Ecto neural progenitor cell (in vitro differentiated cells): ENCODE measurements at regions not wholly inside any gene's neighbourhood (a gene's known extent, or its start where the extent isn't known, plus 50 kb on each side); places are given as distances from the start of the nearest gene placed in this dataset.

Experiments
- DNase-seq: peaks from one replicate; pipeline ENCODE4 v3.0.0-alpha.2; 2018; ENCODE audit warnings: low spot score

- DNase-seq = no peak
Measured at GRCh38 chr15:46647046-46647445, 1012.2 kb downstream of the SQOR start.

GRCh38 chr15:46652266-46652665 is 1017.4 kb downstream of the SQOR start:
- no peak for DNase-seq

- DNase-seq = no peak
Measured at GRCh38 chr15:46654993-46655392, 1020.2 kb downstream of the SQOR start.

- DNase-seq = no peak
Measured at GRCh38 chr15:46660096-46660842, 1025.4 kb downstream of the SQOR start.

- DNase-seq = no peak
Measured at GRCh38 chr15:46670258-46670657, 1035.4 kb downstream of the SQOR start.

GRCh38 chr15:46671336-46671735 is 1036.5 kb downstream of the SQOR start:
- DNase-seq = no peak

- DNase-seq = no peak
Measured at GRCh38 chr15:46672041-46672440, 1037.2 kb downstream of the SQOR start.

GRCh38 chr15:46676233-46677206 is 1040.8 kb upstream of the SEMA6D start:
- DNase-seq = no peak

- DNase-seq = no peak
Measured at GRCh38 chr15:46677491-46677890, 1039.8 kb upstream of the SEMA6D start.

GRCh38 chr15:46681901-46682300 is 1035.4 kb upstream of the SEMA6D start:
- no peak for DNase-seq

- no peak for DNase-seq
Measured at GRCh38 chr15:46682969-46683791, 1034.1 kb upstream of the SEMA6D start.

- no peak for DNase-seq
Measured at GRCh38 chr15:46685096-46685495, 1032.2 kb upstream of the SEMA6D start.

- no peak for DNase-seq
Measured at GRCh38 chr15:46685681-46686080, 1031.6 kb upstream of the SEMA6D start.

- DNase-seq = no peak
Measured at GRCh38 chr15:46696281-46696680, 1021.0 kb upstream of the SEMA6D start.

- DNase-seq = no peak
Measured at GRCh38 chr15:46701346-46701745, 1016.0 kb upstream of the SEMA6D start.

GRCh38 chr15:46701896-46702295 is 1015.4 kb upstream of the SEMA6D start:
- no peak for DNase-seq

- no peak for DNase-seq
Measured at GRCh38 chr15:46703020-46703861, 1014.1 kb upstream of the SEMA6D start.

GRCh38 chr15:46703871-46704637 is 1013.3 kb upstream of the SEMA6D start:
- no peak for DNase-seq

- DNase-seq = no peak
Measured at GRCh38 chr15:46707452-46707851, 1009.9 kb upstream of the SEMA6D start.

GRCh38 chr15:46708226-46708625 is 1009.1 kb upstream of the SEMA6D start:
- DNase-seq = no peak
